Colonic mucosa (tissue), 4 donors: ENCODE measurements at regions not wholly inside any gene's neighbourhood (a gene's known extent, or its start where the extent isn't known, plus 50 kb on each side); places are given as distances from the start of the nearest gene placed in this dataset.
"Not testable (repeated sequence)": the region's sequence is repeated elsewhere in the genome, so short reads cannot be mapped to it uniquely, and the experiment has no call there.

Experiments used
- DNase-seq: peaks from one replicate; pipeline ENCODE4 v3.0.0-alpha.2; 2020
- H3K27ac ChIP-seq: fragments of 200-600 bp; one replicate; pipeline ENCODE4 v1.8.0; 2021
- H3K27me3 ChIP-seq: fragments of 200-600 bp; one replicate; pipeline ENCODE4 v1.8.0; 2021
- H3K36me3 ChIP-seq: fragments of 200-600 bp; one replicate; pipeline ENCODE4 v1.8.0; 2021
- H3K4me1 ChIP-seq: fragments of 200-600 bp; one replicate; pipeline ENCODE4 v1.8.0; 2021; ENCODE audit warnings: mild to moderate bottlenecking
- H3K4me3 ChIP-seq: fragments of 200-600 bp; one replicate; pipeline ENCODE4 v1.8.0; 2021
- H3K9ac ChIP-seq, 2 donors: one replicate each; pipeline ENCODE4 v1.7.0; 2013; ENCODE audit warnings: control low read depth in 2 of 2, low read depth in 2 of 2, low read length in 2 of 2
- H3K9me3 ChIP-seq: fragments of 200-600 bp; one replicate; pipeline ENCODE4 v1.8.0; 2021
- CTCF ChIP-seq: fragments of 200-600 bp; IDR thresholded peaks from one replicate; pipeline ENCODE4 v1.8.0; 2022; ENCODE audit warnings: antibody characterized with exemption, mild to moderate bottlenecking
- intact Hi-C: fragments of 100-400 bp; cut with DNase I; formaldehyde crosslinking; loops from one replicate; pipeline ENCODE4 v1.14.1; 2022
- donor health status: healthy.
- donor health status: DM: no; HTN: no; CAD: no.
- donor health status: DM: no; HTN: no; CAD: no.

- intact Hi-C loops: no loop called here
- no peak overlapping the region for H3K27ac ChIP-seq
- no peaks in the 10 kb centered on the region for H3K9me3 ChIP-seq
- H3K4me1 ChIP-seq: no peaks in the 10 kb centered on the region
- H3K36me3 ChIP-seq: no peaks in the 10 kb centered on the region
- no peaks in the 10 kb centered on the region for H3K27me3 ChIP-seq
- DNase-seq: no peak
- no peak for TF ChIP-seq CTCF
- H3K9ac ChIP-seq: no peak overlapping the region
- no peak overlapping the region for H3K4me3 ChIP-seq
Observed at GRCh38 chr18:67402543-67402942, 114.0 kb downstream of the DSEL start.

- no peak overlapping the region for H3K27ac ChIP-seq
- DNase-seq: no peak
- H3K36me3 ChIP-seq: no peaks in the 10 kb centered on the region
- no peaks in the 10 kb centered on the region for H3K4me1 ChIP-seq
- no peak overlapping the region for H3K4me3 ChIP-seq
- no peaks in the 10 kb centered on the region for H3K9me3 ChIP-seq
- TF ChIP-seq CTCF: no peak
- no peak overlapping the region for H3K9ac ChIP-seq
- intact Hi-C loops: no loop called here
- no peaks in the 10 kb centered on the region for H3K27me3 ChIP-seq
Observed at GRCh38 chr18:67400502-67401117, 115.9 kb downstream of the DSEL start.

DNA sequence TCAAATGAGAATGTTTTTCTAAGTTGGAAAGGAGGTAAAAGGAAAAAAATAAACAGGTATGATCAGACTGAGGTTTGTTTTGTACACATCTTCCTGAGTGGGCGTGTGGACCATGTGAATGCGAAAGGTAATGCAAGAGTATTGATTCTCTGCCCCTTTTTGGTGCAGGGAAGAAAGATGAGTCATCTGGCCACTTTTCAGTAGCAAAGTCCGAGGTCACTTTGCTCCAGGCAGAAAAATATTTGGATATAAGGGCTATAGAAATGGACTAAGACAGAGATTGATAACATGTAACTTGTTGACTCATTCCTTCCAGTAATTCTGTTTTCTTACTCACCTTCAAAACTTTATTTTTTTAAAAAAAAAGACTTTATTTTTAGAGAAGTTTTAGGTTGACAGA, 130.5 kb downstream of the DSEL start:
- Histone ChIP-seq H3K9ac (no peak overlapping the region), H3K27me3 (no peaks in the 10 kb centered on the region), H3K4me1 (no peaks in the 10 kb centered on the region), H3K36me3 (no peaks in the 10 kb centered on the region), H3K27ac (no peak overlapping the region), H3K9me3 (no peaks in the 10 kb centered on the region), H3K4me3 (no peak overlapping the region)
- intact Hi-C loops: no loop called here
- DNase-seq: no peak
- no peak for TF ChIP-seq CTCF

- H3K27me3 ChIP-seq: no peaks in the 10 kb centered on the region
- DNase-seq: no peak
- no peak for TF ChIP-seq CTCF
- H3K36me3 ChIP-seq: no peaks in the 10 kb centered on the region
- H3K9me3 ChIP-seq: no peaks in the 10 kb centered on the region
- H3K9ac ChIP-seq: no peak overlapping the region
- intact Hi-C loops: no loop called here
- H3K4me3 ChIP-seq: no peak overlapping the region
- H3K4me1 ChIP-seq: no peaks in the 10 kb centered on the region
- H3K27ac ChIP-seq: no peak overlapping the region
Observed at GRCh38 chr18:67385455-67385854, 131.1 kb downstream of the DSEL start.

DNA sequence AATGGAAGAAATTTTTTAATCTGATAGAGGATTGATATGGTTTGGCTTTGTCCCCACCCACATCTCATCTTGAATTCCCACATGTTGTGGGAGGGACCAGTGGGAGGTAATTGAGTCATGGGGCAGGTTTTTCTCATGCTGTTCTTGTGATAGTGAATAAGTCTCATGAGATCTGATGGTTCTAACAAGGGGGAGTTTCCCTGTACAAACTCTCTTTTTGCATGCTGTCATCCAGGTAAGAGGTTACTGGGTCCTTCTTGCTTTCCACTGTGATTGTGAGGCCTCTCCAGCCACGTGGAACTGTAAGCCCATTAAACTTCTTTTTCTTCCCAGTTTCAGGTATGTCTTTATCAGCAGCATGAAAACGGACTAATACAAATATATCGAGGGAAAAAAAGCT, 132.5 kb downstream of the DSEL start:
- intact Hi-C loops, H3K9me3 ChIP-seq, H3K27me3 ChIP-seq, H3K27ac ChIP-seq, H3K4me1 ChIP-seq, H3K36me3 ChIP-seq, DNase-seq, H3K4me3 ChIP-seq, H3K9ac ChIP-seq: not testable (repeated sequence)

GRCh38 chr18:67381608-67382150, 134.8 kb downstream of the DSEL start:
- no peak overlapping the region for H3K9ac ChIP-seq
- H3K27me3 ChIP-seq: no peaks in the 10 kb centered on the region
- DNase-seq: no peak
- no peaks in the 10 kb centered on the region for H3K36me3 ChIP-seq
- H3K4me1 ChIP-seq: no peaks in the 10 kb centered on the region
- no peaks in the 10 kb centered on the region for H3K9me3 ChIP-seq
- no peak overlapping the region for H3K4me3 ChIP-seq
- no peak for TF ChIP-seq CTCF
- no peak overlapping the region for H3K27ac ChIP-seq
- intact Hi-C loops: no loop called here
